HG03159 (cell line): ENCODE measurements at regions not wholly inside any gene's neighbourhood (a gene's known extent, or its start where the extent isn't known, plus 50 kb on each side); places are given as distances from the start of the nearest gene placed in this dataset.
"Not testable (repeated sequence)": the region's sequence is repeated elsewhere in the genome, so short reads cannot be mapped to it uniquely, and the experiment has no call there.

Experiments used
- ATAC-seq: cut with Tn5 transposase; IDR thresholded peaks from one replicate; pipeline ENCODE4 v1.9.1; 2021; ENCODE audit warnings: mild to moderate bottlenecking, moderate library complexity; ENCODE audit not compliant: unreplicated experiment

- ATAC-seq = not testable (repeated sequence)
Measured at GRCh38 chr11:82396639-82397038, 337.0 kb downstream of the FAM181B start.

DNA sequence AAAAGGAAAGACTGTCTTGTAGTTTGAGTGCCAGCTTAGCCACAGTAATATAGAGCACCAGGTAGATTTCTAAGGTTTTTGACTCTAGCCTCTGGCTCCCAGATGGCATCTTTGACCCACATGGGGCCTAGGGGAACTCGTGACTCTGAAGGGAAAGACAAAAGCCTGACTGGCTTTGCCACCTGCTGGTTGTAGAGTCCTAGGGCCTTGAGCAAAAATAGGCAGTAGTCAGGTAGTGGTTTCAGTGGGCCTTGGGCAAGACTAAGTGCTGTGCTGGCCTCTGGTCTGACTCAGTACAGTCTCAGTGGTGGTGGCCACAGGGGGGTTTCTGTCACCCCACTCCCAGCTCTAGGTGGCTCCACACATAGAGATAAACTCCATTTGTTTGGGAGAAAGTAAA lies 349.4 kb downstream of the FAM181B start:
- ATAC-seq = no peak

- ATAC-seq = no peak
Measured at GRCh38 chr11:82373781-82374542, 359.7 kb downstream of the FAM181B start.

- no peak for ATAC-seq
Measured at GRCh38 chr11:82365351-82365750, 368.3 kb downstream of the FAM181B start.

GRCh38 chr11:82356316-82356715 lies 377.3 kb downstream of the FAM181B start:
- no peak for ATAC-seq

DNA sequence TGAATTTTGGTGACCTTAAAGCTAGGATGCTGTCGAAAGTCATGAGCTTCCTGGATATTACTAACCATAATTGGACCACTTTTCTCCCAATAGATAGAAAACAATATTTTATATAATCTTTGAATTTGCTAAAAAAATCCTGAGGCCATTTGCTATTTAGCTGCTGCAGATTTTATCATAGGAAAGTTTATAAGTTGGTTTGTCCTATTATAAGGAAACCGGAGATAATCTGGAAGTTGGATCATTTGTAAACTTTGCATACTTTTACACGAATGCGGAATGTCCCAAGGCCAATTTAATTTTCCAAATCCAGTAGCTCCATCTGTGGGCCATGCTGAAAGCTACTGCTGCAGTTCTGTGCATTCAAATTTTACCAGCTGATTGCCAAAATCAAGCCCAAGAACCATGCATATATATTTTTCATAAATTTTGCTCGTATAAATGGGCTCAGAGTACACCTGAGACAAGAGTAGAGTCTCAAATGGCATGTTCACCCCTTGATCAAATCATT lies 378.3 kb downstream of the FAM181B start:
- no peak for ATAC-seq

DNA sequence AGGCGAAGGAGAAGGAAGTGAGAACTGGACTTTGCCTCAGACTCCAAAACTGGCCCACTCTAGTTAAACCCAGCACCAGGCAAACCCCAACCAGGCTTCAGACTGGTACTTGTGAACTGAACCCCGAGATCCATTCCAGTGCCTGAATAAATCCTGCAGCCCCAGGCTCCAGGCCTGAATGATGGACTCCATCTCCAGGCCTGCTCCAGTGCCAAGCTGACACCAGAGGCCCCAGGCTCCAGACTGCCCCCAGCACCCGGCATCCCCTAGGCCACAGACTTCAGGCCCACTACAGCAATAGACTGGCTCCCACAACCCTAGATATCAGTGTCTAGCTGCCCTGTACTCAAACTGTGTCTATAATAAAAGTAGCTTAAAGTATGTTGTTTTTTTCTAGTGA lies 406.8 kb downstream of the FAM181B start:
- no peak for ATAC-seq

DNA sequence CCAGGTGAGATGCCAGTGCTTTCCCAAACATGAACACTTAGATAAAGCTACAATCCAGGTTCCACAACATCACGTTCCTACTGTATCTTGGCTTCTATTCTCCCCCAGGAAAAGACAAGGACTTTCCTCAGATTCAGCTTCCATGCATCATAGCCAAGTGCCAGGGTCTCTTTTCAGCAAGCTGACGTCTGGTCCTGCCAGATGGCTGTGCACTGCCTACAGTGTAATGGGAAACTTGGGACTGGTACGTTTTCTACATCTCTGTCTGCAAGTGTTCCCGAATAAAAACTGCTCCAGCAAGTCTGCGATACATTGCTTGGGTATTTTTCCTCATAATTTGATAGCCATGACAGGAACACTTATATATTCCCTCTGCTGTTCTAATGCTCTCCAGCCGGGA lies 412.5 kb downstream of the FAM181B start:
- no peak for ATAC-seq

- no peak for ATAC-seq
Measured at GRCh38 chr11:82315093-82315492, 418.6 kb downstream of the FAM181B start.

DNA sequence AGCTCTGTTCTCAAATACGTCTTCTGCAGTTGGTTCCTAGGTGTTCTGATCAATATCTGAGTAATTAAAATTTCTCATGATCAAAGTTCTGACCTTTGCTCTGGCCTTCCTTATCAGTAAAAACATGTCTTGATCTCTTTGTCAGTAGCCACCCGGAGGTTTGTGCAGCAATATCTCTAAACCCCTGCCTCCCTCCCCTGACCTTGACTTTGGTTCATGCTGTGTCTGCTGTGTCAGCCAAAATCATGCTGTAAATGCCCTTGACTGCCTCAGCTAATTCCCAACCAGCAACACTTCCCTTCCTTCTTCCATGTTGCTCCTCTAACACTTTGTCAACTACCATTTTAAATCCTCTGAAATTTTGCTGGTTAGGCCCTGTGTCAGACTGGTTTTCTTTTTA lies 424.7 kb downstream of the FAM181B start:
- no peak for ATAC-seq

DNA sequence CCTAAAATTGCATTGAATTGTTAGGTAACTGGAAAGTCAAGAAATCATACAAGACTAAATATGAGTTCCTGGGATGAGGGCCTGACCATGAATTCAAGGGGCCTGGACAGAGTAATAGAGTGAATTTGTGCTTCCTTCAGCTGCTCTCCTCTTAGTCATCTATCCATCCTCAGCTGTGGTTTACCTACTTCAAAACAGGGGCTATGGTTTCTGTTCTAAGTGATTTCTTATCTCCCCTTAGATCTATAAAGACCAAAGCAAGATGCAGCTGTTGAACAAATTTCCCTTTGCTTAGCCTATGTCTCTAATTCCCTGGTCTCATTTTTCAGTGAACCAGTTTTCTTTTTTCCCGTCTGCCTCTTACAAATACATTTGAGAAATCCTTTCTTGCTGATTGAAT lies 428.5 kb downstream of the FAM181B start:
- no peak for ATAC-seq

DNA sequence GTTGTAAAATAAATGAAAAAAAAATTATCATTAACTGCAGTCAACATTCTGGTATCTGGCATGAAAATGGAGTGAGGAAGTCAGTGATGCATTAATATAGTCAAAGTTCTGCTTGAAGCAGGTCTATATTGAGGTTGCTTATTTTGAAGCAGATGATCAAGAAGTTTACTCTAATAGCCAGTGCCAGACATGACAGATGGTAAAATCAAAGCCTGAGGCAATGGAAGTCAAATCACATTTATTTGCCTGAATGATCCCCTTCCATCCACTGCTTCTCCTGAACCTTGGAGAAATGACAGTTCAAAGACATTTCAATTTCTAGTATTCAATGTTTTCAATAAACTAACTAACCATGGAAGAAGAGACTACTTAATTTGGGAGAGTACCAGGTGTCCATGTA lies 430.0 kb downstream of the FAM181B start:
- ATAC-seq = no peak

GRCh38 chr11:82288471-82288870 lies 445.2 kb downstream of the FAM181B start:
- ATAC-seq = no peak

DNA sequence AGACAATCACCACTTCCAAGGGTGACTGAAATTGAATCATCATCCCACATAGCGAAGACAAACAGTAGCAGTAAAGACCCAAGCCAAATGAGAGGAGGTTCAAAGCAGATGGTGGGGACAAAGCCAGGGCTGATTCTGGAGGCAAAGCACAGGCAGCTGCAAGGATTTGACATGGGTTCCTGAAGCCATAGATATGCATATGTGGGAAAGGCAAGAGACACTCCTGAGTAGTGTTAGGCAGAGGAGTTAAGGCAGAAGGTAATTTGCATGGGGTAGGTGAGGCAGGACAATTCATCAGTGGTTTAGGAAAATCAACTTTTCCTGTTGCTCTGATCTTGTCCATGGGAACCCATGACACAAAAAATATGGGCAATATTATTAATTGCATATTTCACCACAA lies 462.8 kb downstream of the FAM181B start:
- no peak for ATAC-seq

DNA sequence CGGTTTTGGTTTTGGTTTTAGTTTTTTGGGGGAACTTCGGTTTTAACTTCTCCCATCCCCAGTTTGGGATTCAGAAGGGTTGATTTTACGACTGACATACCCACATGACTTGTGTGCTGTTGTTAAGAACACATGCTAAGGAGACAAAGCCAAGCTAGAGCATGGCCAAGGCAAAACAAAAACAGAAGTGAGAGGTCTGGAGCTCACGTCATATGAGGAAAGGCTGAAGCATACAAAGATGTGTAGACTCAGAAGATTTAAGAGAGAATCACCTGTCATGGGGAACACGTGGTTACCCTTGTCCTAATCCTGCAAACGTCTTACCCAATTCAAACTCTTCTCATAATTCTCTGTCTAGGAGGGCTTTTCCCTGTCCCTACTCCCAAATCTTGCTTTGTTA lies 465.0 kb downstream of the FAM181B start:
- no peak for ATAC-seq

- no peak for ATAC-seq
Measured at GRCh38 chr11:82267186-82267585, 466.5 kb downstream of the FAM181B start.

DNA sequence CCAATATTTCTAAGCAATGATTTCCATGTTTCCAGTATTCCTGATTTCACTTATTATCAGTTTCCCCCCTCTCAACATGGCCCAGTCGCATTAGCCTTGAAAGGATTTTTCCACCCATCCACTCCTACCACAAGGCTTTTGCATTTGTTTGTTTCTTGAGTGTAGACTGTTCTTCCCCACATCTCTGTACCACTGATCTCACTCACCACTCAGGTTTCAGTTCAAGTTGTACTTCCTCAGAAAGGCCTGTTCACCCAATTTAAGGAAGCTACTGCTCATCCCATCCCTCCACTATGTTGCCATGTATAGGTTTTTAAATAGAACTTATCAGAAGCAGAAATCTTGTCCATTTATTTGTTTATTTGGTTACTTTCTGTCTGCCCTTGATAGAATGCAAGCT lies 472.3 kb downstream of the FAM181B start:
- no peak for ATAC-seq

- no peak for ATAC-seq
Measured at GRCh38 chr11:82250047-82250446, 483.6 kb downstream of the FAM181B start.

DNA sequence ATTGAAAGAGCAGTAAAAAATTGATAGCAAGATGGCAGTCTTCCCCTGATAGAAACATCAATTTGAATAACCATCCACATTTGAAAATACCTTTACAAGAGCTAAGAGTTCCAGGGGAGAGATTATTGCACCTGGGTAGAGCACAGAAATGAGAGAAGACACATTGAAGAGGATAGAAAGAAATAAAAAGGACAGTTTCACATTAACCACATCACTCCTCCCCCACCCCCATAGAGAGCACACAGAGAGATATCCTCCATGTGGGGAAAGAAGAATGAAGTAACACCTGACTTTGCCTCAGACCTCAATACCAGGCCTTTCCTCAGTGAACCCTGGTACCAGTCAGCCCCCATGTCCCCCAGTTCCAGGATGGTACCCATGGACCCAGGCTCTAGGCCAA lies 486.7 kb downstream of the FAM181B start:
- no peak for ATAC-seq

DNA sequence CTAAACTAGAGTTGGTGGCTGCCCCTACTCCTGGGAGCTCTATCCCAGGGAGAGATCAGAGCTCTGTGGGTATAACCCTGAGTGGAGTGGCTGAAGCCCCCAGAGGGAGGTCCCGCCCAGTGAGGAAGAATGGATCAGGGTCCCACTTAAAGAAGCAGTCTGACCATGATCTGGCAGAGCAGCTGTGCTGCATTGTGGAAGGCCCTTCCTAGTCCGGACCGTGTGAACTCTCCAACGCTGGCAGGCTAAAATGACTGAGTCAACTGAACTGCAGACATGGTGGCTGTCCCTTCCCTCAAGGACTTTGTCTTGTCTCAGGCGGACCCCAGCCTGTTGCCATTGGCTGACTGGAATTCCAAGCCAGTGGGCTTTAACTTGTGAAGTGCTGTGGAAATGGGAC lies 494.2 kb downstream of the FAM181B start:
- ATAC-seq = no peak

DNA sequence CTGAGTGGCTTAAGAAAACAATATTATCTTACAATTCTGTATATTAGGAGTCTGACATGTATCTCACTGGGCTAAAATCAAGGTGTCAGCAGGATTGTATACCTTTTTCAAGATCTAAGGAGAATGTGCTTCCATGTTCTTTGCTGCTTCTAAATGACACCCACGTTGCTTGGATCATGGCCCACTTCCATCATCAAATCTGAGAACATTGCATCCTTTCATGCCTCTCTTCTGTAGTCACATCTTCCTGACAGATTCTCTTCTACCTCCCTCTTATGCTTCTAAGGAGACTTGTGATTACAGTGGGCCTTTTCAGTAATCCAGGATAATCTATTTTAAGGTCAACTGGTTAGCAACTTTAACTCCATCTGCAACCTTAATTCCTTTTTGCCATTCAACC lies 499.4 kb downstream of the FAM181B start:
- ATAC-seq = no peak

- ATAC-seq = no peak
Measured at GRCh38 chr11:82233201-82233600, 500.5 kb downstream of the FAM181B start.

DNA sequence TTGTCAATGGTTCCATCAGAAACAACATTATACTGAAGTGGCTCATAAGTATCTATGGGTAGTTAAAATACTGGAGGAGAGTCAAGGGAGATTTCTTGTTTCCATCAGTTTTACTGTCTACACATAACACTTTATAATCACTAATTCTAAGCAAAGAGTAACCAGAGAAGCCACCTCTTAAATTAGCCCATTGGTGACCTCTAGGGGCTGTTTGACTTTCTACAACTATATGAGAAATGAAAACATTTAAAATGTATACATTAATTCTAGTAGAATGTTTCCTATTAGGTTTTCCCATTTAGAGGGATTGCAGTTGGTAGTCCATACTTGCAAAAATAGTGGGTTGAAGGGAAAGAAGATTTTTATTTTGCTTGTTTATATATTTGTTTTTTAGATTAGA lies 504.3 kb downstream of the FAM181B start:
- ATAC-seq = peak; percentile 76
